22Rv1 (cell line): ENCODE measurements at regions not wholly inside any gene's neighbourhood (a gene's known extent, or its start where the extent isn't known, plus 50 kb on each side); places are given as distances from the start of the nearest gene placed in this dataset.

Experiments used
- CTCF ChIP-seq: fragments of 450-650 bp; IDR thresholded peaks from 2 replicates; pipeline ENCODE4 v1.5.1; 2017; ENCODE audit warnings: mild to moderate bottlenecking
- ZFX ChIP-seq: fragments of 450-650 bp; IDR thresholded peaks from 2 replicates; pipeline ENCODE4 v1.6.1; 2017; ENCODE audit warnings: antibody characterized with exemption, borderline replicate concordance

- no peak for TF ChIP-seq CTCF
- no peak for TF ChIP-seq ZFX
These were observed 1101.5 kb upstream of the KLHL29 start for GRCh38 chr2:22283436-22283835.
